Amniotic epithelial cell (primary cell): ENCODE measurements at regions not wholly inside any gene's neighbourhood (a gene's known extent, or its start where the extent isn't known, plus 50 kb on each side); places are given as distances from the start of the nearest gene placed in this dataset.
"Not testable (repeated sequence)": the region's sequence is repeated elsewhere in the genome, so short reads cannot be mapped to it uniquely, and the experiment has no call there.

Experiments
- DNase-seq: peaks from one replicate; pipeline ENCODE4 v3.0.0-alpha.2; 2010; ENCODE audit warnings: low read depth

- no peak for DNase-seq
Measured at GRCh38 chr4:53865054-53865453, 199.4 kb downstream of the CHIC2 start.

DNA sequence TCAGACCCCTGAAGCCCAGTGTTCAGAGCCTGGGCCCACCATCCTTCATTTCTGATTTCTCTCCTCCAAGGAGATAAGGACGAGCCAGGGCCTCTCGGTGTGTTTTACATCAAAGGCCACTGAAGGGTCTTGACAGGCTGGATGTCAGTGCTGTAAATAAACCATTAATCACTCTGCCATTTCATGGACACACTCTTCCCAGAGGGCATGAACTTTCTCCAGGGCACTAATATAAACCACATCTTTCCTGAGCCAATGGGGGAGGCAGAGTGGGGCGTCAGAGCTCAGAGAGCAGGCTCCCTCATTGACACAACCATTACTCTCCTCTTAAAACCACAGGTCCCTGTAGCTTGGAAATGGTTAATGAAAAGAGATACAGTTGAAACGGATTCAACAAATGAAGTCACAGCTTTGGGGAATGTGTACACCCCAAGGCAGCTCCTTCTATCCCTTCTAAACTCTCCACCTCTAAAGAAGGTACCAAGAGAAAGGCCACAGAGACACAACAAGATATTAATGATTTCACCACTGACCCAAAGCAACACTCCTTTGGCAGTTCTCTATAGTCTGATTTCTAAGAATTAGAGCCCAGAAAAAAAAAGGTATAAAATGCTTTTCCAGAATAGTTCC lies 200.6 kb downstream of the CHIC2 start:
- DNase-seq = peak; percentile 92

GRCh38 chr4:53863158-53863557 lies 201.2 kb downstream of the CHIC2 start:
- DNase-seq = peak; percentile 21

DNA sequence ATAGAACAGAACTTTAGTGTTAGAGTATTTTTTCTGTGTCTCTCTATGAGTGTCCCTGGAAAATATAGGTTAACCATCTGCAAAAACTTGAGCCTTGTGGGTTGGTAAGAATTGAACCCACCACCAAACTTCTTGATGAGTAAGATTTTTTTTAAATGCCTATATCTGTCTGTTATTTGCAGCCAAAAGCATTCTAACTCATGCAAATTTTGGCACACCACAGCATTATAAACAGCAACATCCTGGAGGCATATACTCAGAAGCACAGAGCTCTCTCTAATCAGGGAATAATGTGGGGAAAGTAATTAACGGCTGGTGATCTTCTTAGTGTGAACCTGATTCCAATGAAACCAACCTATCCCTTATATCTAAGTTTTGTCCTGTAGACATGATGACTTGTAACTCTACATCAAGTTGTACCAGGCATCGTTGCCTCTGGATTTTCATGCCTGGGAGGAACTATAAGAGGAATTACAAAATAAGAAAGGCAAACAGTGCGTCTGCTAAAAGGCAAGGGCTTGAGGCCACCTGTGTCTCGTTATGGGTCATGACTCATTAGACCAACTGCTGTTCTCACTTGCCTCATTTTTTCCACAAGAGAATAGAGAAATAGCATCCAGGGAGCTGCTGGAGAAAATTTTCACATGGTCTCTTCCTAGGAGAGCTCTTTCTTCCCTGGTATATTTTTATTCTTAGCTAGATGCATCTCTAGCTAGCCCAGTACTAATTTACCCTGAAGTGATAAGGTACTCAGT lies 202.4 kb downstream of the CHIC2 start:
- DNase-seq = peak; percentile 95

DNA sequence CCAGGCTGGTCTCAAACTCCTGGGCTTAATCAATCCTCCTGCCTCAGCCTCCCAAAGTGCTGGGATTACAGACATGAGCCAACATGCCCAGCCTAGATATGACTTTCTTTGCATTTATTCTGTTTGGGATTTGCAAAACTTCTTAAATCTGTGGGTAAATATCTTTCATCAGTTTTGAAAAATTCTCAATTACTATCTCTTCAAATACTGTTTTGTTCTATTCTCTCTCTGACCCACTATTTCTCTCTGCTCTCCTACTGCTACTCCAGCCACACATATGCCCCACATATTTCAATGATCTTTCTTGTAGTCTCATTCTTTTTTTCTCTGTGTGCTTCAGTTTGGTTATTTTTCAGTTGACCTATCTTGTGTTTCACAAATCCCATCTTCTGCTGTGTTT lies 205.1 kb downstream of the CHIC2 start:
- DNase-seq = no peak

GRCh38 chr4:53858744-53859143 lies 205.7 kb downstream of the CHIC2 start:
- DNase-seq = no peak

- DNase-seq = peak; percentile 99
Measured at GRCh38 chr4:53855581-53856250, 208.7 kb downstream of the CHIC2 start.

GRCh38 chr4:53854991-53855568 lies 209.3 kb downstream of the CHIC2 start:
- peak; percentile 79 for DNase-seq

- DNase-seq = peak; percentile 53
Measured at GRCh38 chr4:53852343-53852742, 212.1 kb downstream of the CHIC2 start.

DNA sequence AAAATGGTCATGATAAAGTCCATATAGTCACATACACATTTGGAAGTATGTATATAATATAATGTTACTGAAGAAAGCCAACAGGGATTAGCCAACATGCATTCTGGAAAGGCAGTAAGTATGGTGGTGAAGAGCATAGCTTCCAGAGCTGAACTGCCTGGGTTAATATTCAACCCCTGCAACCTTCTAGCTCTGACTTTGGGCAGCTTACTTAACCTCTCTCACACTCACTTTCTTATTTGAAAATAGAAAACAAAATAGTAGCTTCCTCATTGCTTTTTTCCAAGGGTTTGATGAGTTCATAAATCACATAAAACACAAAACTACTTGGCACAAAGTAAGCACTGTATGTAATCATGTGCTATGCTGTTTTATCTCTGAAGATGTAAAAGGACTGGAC lies 216.4 kb downstream of the CHIC2 start:
- peak; percentile 26 for DNase-seq

- DNase-seq = no peak
Measured at GRCh38 chr4:53844551-53844950, 219.9 kb downstream of the CHIC2 start.

DNA sequence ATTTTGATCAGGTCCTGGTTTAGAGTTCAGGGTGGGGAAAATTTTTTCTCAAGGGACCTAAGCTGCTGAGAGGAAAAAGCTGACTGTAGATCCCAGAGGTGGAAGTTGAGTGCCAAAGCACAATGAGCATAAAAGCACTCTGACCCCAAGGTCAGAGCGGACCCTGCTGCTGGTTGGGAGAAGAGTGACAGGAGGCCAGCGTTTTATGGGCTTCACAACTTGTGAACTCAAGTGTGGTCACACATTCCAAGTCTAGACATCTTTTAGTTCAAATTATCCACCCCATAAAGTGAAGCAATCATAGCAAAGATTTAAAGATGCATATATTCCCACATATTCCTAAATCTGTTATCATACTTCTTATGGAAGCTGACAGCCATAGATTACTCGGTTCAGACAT lies 220.3 kb downstream of the CHIC2 start:
- no peak for DNase-seq

DNA sequence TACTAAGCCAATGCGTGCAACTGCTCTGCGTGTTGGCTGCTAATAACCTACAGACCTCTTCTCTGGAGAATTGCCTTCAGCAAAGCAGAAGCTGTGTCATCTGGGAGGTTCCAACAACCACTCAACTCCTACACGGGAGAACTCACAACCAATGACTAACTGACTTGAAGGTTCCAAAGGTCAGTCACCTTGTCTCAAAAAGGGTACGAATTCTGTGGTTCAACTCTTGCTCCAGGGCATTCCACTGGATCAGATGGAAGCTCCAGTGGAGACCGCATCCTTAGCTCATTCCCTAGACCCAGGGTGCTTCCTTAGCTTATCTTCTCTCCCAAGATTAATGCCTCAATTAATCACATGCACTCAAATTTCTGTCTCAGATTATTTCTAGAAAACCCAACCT lies 222.7 kb downstream of the CHIC2 start:
- DNase-seq = peak; percentile 91

DNA sequence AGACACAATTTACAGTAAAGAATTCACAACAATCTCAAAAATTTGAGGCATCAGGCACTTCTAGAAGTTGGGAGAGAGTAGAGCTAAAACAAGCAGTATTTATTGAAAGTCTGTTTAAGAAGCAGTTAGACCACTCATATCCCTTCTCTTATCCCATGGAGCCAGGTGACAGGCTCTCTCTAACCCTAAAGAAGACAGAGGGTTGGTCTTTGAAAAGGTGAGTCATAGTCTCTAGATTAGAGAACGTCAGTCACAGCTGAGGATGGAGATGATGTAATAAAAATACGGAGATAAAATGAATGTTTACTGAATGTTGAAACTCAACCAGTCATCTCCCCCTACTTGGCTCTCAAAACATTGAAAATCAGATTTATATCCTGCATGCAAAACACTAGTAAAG lies 223.8 kb downstream of the CHIC2 start:
- peak; percentile 90 for DNase-seq

- DNase-seq = not testable (repeated sequence)
Measured at GRCh38 chr4:53833302-53834003, 231.0 kb downstream of the CHIC2 start.

- DNase-seq = no peak
Measured at GRCh38 chr4:53832549-53832948, 231.9 kb downstream of the CHIC2 start.

DNA sequence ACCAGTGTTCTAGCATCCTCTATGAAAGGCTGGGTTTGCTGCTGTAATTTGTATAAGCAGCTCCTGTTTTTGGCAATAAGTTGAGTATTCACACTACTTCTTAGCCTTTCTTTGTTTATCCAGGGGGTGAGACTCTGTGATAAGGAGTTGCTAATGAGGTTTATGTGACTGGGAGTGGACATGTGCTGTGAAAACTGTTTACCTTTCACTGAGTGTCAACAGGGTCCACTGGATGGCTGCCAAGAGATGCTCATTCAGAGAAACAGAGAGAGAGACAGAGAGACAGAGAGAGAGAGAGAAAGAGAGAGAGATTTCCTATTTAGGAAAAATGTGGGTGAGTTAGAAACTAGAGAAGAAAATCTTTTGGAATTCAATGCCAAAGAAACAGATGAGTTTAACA lies 233.9 kb downstream of the CHIC2 start:
- no peak for DNase-seq

- DNase-seq = no peak
Measured at GRCh38 chr4:53821179-53821851, 230.0 kb upstream of the LNX1 start.

DNA sequence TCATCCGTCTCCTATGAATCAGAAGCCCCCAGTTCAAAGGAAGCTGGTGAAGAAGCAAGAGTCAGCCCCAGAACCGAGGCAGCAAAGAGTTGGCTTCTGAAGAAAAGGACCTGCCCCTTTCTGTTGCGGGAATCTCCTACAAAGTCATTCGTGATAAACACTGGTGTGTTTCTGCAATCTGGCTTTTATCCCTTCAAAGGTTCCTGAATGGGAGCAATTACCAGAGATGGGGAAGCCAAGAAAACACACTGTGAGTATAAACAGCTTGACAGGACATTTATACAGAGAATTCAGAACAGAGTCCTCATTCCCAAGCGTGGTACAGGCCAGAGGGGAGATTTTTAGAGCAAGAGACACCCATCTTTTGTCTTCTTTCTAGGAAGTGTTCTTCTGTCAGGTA lies 226.8 kb upstream of the LNX1 start:
- peak; percentile 56 for DNase-seq

GRCh38 chr4:53816561-53816960 lies 225.3 kb upstream of the LNX1 start:
- DNase-seq = peak; percentile 74

- no peak for DNase-seq
Measured at GRCh38 chr4:53815281-53815680, 224.0 kb upstream of the LNX1 start.

GRCh38 chr4:53813998-53814397 lies 222.7 kb upstream of the LNX1 start:
- no peak for DNase-seq
